ENCODE measurements at regions not wholly inside any gene's neighbourhood (a gene's known extent, or its start where the extent isn't known, plus 50 kb on each side); places are given as distances from the start of the nearest gene placed in this dataset.
A peak's percentile ranks its signal among the peaks of the same experiment; 100 is the strongest.

DNA sequence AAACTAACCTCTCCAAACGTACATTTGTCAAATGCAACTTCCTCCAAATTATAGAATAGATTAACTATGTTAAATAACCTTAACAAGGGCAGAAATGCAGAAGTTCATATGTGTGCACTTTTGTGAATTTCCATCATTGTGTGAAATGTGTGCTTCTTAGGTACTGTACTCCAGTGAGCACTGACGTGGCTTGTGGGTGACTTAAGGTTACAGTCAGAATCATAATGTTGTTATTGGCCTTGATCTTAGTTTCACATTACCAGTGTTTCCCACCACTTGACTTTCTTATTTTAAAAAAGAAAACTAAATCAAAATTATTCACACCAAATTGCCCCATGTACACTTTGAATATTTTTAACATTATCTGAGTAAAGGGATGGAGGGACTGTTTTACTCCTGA lies 155.1 kb upstream of the FZD8 start:
- Histone ChIP-seq H3K4me3 (ENCODE audit: severe bottlenecking) (no peak overlapping the region), H3K4me1 (ENCODE audit: insufficient read depth, poor library complexity, severe bottlenecking) (peaks cover 9% of the 10 kb centered on the region), H3K9me3 (ENCODE audit: severe bottlenecking) (no peaks in the 10 kb centered on the region), H3K27ac (ENCODE audit: poor library complexity, severe bottlenecking) (no peak overlapping the region), H3K36me3 (ENCODE audit: low read depth) (no peaks in the 10 kb centered on the region), H3K27me3 (ENCODE audit: insufficient read depth, poor library complexity, severe bottlenecking) (no peaks in the 10 kb centered on the region)
- no peak for DNase-seq (ENCODE audit: low spot score)
- no peak for ATAC-seq (ENCODE audit: low read depth)
- TF ChIP-seq, protein P1, sequence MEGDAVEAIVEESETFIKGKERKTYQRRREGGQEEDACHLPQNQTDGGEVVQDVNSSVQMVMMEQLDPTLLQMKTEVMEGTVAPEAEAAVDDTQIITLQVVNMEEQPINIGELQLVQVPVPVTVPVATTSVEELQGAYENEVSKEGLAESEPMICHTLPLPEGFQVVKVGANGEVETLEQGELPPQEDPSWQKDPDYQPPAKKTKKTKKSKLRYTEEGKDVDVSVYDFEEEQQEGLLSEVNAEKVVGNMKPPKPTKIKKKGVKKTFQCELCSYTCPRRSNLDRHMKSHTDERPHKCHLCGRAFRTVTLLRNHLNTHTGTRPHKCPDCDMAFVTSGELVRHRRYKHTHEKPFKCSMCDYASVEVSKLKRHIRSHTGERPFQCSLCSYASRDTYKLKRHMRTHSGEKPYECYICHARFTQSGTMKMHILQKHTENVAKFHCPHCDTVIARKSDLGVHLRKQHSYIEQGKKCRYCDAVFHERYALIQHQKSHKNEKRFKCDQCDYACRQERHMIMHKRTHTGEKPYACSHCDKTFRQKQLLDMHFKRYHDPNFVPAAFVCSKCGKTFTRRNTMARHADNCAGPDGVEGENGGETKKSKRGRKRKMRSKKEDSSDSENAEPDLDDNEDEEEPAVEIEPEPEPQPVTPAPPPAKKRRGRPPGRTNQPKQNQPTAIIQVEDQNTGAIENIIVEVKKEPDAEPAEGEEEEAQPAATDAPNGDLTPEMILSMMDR (IDR thresholded peaks at IDR 0.05; ENCODE audit: poor library complexity, severe bottlenecking) = no peak

DNA sequence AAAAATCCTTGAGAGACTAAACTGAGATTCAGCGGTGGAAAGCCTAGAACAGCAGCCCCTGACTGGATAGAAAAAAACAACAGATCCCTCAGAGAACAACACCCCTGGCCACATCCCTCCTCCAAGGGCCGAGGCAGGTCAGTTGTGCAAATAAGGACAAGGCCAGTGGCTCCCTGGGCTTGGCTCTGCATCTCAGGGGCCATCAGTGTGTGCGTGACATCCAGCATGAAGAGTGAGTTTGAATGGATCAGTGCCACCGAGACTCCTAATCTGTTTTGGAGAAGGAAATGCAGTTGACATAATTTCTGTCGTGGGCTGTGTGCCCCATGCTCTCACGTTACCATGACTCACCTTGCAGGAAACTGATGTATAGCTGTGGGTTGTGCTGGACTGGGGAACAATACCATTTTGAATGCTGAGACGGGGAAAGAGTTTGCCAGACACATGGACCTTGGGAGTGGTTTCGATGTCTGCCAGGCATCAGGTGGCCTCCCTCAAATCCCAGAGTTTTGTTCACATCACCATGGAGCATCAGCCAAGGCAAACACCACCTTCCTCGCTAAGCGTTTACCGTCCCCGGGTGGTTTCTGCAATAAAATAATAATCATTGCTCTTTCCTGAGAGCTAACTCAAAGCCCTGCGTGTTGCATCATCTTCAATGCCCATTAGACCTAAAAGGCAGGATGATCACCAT lies 153.2 kb upstream of the FZD8 start:
- Histone ChIP-seq H3K4me1 (ENCODE audit: insufficient read depth, poor library complexity, severe bottlenecking) (peaks cover 14% of the 10 kb centered on the region), H3K27ac (ENCODE audit: poor library complexity, severe bottlenecking) (peak overlapping the region; percentile 33), H3K27me3 (ENCODE audit: insufficient read depth, poor library complexity, severe bottlenecking) (no peaks in the 10 kb centered on the region), H3K4me3 (ENCODE audit: severe bottlenecking) (no peak overlapping the region), H3K36me3 (ENCODE audit: low read depth) (no peaks in the 10 kb centered on the region), H3K9me3 (ENCODE audit: severe bottlenecking) (no peaks in the 10 kb centered on the region)
- no peak for DNase-seq (ENCODE audit: low spot score)
- peak; percentile 86 for ATAC-seq (ENCODE audit: low read depth)
- TF ChIP-seq, protein P1 (IDR thresholded peaks at IDR 0.05; ENCODE audit: poor library complexity, severe bottlenecking) = no peak

DNA sequence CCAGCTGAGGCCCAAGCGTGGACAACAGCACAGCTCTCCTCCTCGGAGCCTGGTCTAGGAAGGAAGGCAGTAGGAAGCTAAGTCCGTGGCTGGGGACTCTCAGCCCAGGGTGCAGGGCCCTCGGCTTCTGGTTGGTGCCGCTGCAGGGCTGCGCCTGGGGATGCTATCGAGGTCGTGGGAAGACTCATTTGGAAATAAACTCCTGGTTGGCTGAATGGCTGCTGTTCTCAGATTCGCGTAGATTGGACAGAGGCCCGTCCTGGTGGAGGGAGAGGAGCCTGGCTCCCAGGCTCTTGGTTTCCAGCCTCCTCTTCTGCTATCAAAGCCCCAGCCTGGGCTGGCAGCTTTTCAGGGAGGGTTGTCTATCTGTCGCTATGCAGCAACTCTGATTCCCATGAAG lies 152.6 kb upstream of the FZD8 start:
- no peaks in the 10 kb centered on the region for H3K36me3 ChIP-seq (ENCODE audit: low read depth)
- ATAC-seq (ENCODE audit: low read depth) (no peak), DNase-seq (ENCODE audit: low spot score) (no peak)
- peak overlapping the region; percentile 33 for H3K27ac ChIP-seq (ENCODE audit: poor library complexity, severe bottlenecking)
- H3K4me1 ChIP-seq (ENCODE audit: insufficient read depth, poor library complexity, severe bottlenecking) = peaks cover 20% of the 10 kb centered on the region
- H3K9me3 ChIP-seq (ENCODE audit: severe bottlenecking) = no peaks in the 10 kb centered on the region
- H3K4me3 ChIP-seq (ENCODE audit: severe bottlenecking) = no peak overlapping the region
- TF ChIP-seq, protein P1 (IDR thresholded peaks at IDR 0.05; ENCODE audit: poor library complexity, severe bottlenecking) = no peak
- no peaks in the 10 kb centered on the region for H3K27me3 ChIP-seq (ENCODE audit: insufficient read depth, poor library complexity, severe bottlenecking)

DNA sequence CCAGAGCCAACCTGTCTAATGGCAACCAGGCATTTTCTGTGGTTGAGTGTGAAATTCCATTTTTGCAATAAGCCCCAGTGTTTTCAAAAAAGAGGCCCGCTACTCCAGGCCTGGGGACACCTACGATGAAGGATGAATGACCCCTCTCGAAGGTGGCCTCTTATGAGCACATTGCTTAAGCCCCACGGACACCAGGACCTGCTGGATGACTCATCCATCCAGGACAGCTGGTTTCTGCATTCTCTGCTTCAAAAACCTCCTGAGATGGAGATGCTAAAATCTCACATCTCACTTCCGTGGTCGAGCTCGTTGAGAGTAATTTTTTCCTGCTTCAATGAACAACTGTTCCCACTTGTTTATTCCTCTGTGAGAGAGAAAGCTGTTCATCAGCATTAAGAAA lies 150.2 kb upstream of the FZD8 start:
- H3K36me3 ChIP-seq (ENCODE audit: low read depth) = no peaks in the 10 kb centered on the region

DNA sequence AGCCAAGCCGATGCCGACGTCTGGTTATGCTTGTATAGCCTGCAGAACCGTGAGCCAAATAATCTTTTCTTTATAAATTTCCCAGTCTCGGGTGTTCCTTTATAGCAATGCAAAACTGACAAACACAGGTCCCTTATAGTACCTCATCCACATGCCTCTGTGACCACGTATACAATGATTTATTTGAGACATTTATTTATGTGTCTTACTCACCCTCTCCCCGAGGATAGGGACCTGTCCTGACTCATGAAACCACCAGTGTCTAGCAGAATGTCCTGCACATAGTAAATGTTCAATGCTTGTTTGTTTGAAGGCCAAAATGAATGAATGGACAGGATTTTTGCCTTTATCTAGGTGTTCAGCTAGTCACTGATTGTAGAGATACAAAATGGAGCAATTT lies 147.9 kb upstream of the FZD8 start:
- no peak for DNase-seq (ENCODE audit: low spot score)

More for the DNA sequence above, 150.2 kb upstream of the FZD8 start:
- Histone ChIP-seq H3K9me3 (ENCODE audit: severe bottlenecking) (peaks cover 1% of the 10 kb centered on the region), H3K4me3 (ENCODE audit: severe bottlenecking) (no peak overlapping the region), H3K27ac (ENCODE audit: poor library complexity, severe bottlenecking) (no peak overlapping the region), H3K27me3 (ENCODE audit: insufficient read depth, poor library complexity, severe bottlenecking) (no peaks in the 10 kb centered on the region), H3K4me1 (ENCODE audit: insufficient read depth, poor library complexity, severe bottlenecking) (peaks cover 21% of the 10 kb centered on the region)
- ATAC-seq (ENCODE audit: low read depth) (no peak), DNase-seq (ENCODE audit: low spot score) (no peak)
- TF ChIP-seq, protein P1 (IDR thresholded peaks at IDR 0.05; ENCODE audit: poor library complexity, severe bottlenecking) = no peak

More for the DNA sequence above, 147.9 kb upstream of the FZD8 start:
- Histone ChIP-seq H3K4me1 (ENCODE audit: insufficient read depth, poor library complexity, severe bottlenecking) (peaks cover 12% of the 10 kb centered on the region), H3K27ac (ENCODE audit: poor library complexity, severe bottlenecking) (peak overlapping the region; percentile 76), H3K4me3 (ENCODE audit: severe bottlenecking) (no peak overlapping the region), H3K27me3 (ENCODE audit: insufficient read depth, poor library complexity, severe bottlenecking) (no peaks in the 10 kb centered on the region), H3K36me3 (ENCODE audit: low read depth) (no peaks in the 10 kb centered on the region), H3K9me3 (ENCODE audit: severe bottlenecking) (peaks cover 3% of the 10 kb centered on the region)
- TF ChIP-seq, protein P1 (IDR thresholded peaks at IDR 0.05; ENCODE audit: poor library complexity, severe bottlenecking) = no peak
- peak; percentile 100 for ATAC-seq (ENCODE audit: low read depth)
